ENCODE measurements at regions not wholly inside any gene's neighbourhood (a gene's known extent, or its start where the extent isn't known, plus 50 kb on each side); places are given as distances from the start of the nearest gene placed in this dataset.
A peak's percentile ranks its signal among the peaks of the same experiment; 100 is the strongest.

DNA sequence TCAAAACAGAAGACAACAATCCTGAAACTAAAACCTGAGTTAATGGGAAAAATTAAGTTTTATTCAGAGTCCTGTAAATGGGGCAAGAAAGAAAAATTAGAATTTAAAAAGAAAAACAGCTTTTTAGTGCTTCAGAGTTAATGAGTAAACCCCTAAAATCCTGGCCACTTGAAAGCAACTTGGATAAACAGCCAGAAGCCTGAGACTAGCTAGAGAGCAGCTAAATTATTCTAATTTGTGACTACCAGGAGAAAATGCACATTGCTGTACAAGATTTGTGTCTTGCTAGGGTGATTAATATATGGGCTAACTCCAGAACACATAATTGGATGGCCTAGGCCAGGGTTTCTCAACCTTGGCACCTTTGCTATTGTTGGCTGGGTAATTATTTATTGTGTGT is 62.4 kb upstream of the ARG1 start:
- DNase-seq = peak; percentile 21

DNA sequence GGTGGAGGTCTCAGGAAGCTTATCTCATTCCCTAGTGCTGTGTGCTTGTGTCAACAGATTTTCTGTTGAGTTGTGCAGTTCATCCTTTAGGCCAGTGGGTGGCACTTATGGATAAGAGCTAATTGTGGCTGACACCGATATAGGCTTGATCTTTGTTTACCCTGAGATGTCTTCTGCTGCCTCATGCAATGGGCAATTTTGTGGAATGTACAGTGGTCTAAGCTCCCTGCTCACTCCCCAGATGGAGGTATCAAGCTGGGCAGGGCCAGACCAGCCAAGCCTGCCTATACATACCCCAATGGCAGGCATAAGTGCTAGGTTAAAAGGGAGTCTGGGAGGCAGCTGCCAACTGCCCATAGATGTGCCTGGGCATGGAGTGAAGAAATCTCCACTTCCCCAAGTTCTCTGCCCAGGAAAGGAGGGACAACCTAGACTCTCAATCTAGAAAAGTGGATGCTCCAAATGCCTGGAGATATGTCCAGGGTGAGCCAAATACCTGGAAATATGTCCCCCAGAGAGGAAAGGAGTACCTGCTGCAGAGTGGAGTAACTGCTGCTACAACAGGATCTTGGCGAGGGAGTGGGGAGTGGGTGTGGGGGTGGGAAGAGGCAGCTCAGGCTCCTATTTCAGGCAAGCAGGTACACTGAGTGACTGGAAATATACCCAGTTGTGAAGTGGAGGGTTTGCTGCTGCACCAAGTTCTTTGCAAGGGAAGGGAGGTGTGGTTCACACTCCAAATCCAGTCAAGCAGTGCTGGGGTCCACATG is 53.2 kb upstream of the ARG1 start:
- peak; percentile 68 for DNase-seq

Data from NCI-H146 (cell line).